SK-N-SH treated with all-trans-retinoic acid at 6 μM for 48 hours (cell line): ENCODE measurements at regions not wholly inside any gene's neighbourhood (a gene's known extent, or its start where the extent isn't known, plus 50 kb on each side); places are given as distances from the start of the nearest gene placed in this dataset.

ENCODE experiments used
- ATAC-seq: fragments of 200-7000 bp; cut with Tn5 transposase; 3 replicates; pipeline ENCODE4 v1.9.1; 2020; ENCODE audit warnings: mild to moderate bottlenecking, moderate library complexity
- BACH2 ChIP-seq: fragments of 250-450 bp; sonication (Bioruptor Pico); IDR thresholded peaks from 2 replicates; pipeline ENCODE4 v1.9.0; 2021; ENCODE audit warnings: mild to moderate bottlenecking, borderline replicate concordance
- CSDC2 ChIP-seq: fragments of 250-450 bp; sonication (Bioruptor Pico); IDR thresholded peaks from 2 replicates; pipeline ENCODE4 v1.5.0; 2020; ENCODE audit warnings: mild to moderate bottlenecking, moderate library complexity
- ESRRG ChIP-seq: fragments of 250-450 bp; sonication (Bioruptor Pico); IDR thresholded peaks from 2 replicates; pipeline ENCODE4 v1.6.1; 2021; ENCODE audit warnings: mild to moderate bottlenecking
- GLIS3 ChIP-seq: fragments of 250-450 bp; sonication (Bioruptor Pico); IDR thresholded peaks from 2 replicates; pipeline ENCODE4 v1.5.0; 2020; ENCODE audit warnings: mild to moderate bottlenecking, moderate library complexity
- ISL1 ChIP-seq: fragments of 250-450 bp; sonication (Bioruptor Pico); IDR thresholded peaks from 2 replicates; pipeline ENCODE4 v2.1.2; 2022; ENCODE audit warnings: mild to moderate bottlenecking, moderate library complexity
- OSR1 ChIP-seq: fragments of 250-450 bp; sonication (Bioruptor Pico); IDR thresholded peaks from 2 replicates; pipeline ENCODE4 v1.8.0; 2022; ENCODE audit warnings: moderate library complexity, mild to moderate bottlenecking, inconsistent platforms
- PPARA ChIP-seq: fragments of 250-450 bp; sonication (Bioruptor Pico); IDR thresholded peaks from 2 replicates; pipeline ENCODE4 v1.5.0; 2020; ENCODE audit warnings: mild to moderate bottlenecking, borderline replicate concordance
- RARB ChIP-seq: fragments of 250-450 bp; sonication (Bioruptor Pico); IDR thresholded peaks from 2 replicates; pipeline ENCODE4 v1.8.0; 2021; ENCODE audit warnings: mild to moderate bottlenecking, moderate library complexity
- SNAI2 ChIP-seq: fragments of 250-450 bp; sonication (Bioruptor Pico); IDR thresholded peaks from 2 replicates; pipeline ENCODE4 v1.5.0; 2020; ENCODE audit warnings: mild to moderate bottlenecking, moderate library complexity
- TCF4 ChIP-seq: fragments of 250-450 bp; sonication (Bioruptor Pico); IDR thresholded peaks from 2 replicates; pipeline ENCODE4 v1.8.0; 2021; ENCODE audit warnings: mild to moderate bottlenecking, moderate library complexity, borderline replicate concordance
- TOX ChIP-seq: fragments of 250-450 bp; sonication (Bioruptor Pico); IDR thresholded peaks from 2 replicates; pipeline ENCODE4 v1.8.0; 2021; ENCODE audit warnings: mild to moderate bottlenecking, moderate library complexity, borderline replicate concordance
- ZFP3 ChIP-seq: fragments of 250-450 bp; sonication (Bioruptor Pico); IDR thresholded peaks from 2 replicates; pipeline ENCODE4 v1.5.0; 2020; ENCODE audit warnings: mild to moderate bottlenecking, moderate library complexity
- ZFP30 ChIP-seq: fragments of 450-650 bp; formaldehyde crosslinking; IDR thresholded peaks from 2 replicates; pipeline ENCODE4 v1.5.0; 2022; ENCODE audit warnings: mild to moderate bottlenecking, moderate library complexity
- ZNF565 ChIP-seq: fragments of 450-650 bp; formaldehyde crosslinking; conservative IDR thresholded peaks from 2 replicates; pipeline ENCODE4 v1.5.0; 2020; ENCODE audit warnings: low read depth, mild to moderate bottlenecking, moderate library complexity
- ZNF70 ChIP-seq: fragments of 450-650 bp; formaldehyde crosslinking; IDR thresholded peaks from 2 replicates; pipeline ENCODE4 v1.5.0; 2020; ENCODE audit warnings: mild to moderate bottlenecking, moderate library complexity
- ZNF8 ChIP-seq: fragments of 450-650 bp; formaldehyde crosslinking; IDR thresholded peaks from 2 replicates; pipeline ENCODE4 v1.5.0; 2020; ENCODE audit warnings: mild to moderate bottlenecking, moderate library complexity
- TF ChIP-seq, protein P1 (sequence below): fragments of 250-450 bp; sonication (Bioruptor Pico); IDR thresholded peaks from 2 replicates; pipeline ENCODE4 v1.5.1; 2021; ENCODE audit warnings: mild to moderate bottlenecking, moderate library complexity
- TF ChIP-seq, protein P2 (sequence below): fragments of 250-450 bp; sonication (Bioruptor Pico); IDR thresholded peaks from 2 replicates; pipeline ENCODE4 v1.5.1; 2020; ENCODE audit warnings: low read depth, mild to moderate bottlenecking, moderate library complexity
- TF ChIP-seq, protein P3 (sequence below): fragments of 250-450 bp; sonication (Bioruptor Pico); IDR thresholded peaks from 2 replicates; pipeline ENCODE4 v1.8.0; 2021; ENCODE audit warnings: low read depth, mild to moderate bottlenecking, moderate library complexity, borderline replicate concordance
- TF ChIP-seq, protein P4 (sequence below): fragments of 250-450 bp; sonication (Bioruptor Pico); IDR thresholded peaks from 2 replicates; pipeline ENCODE4 v1.5.0; 2020; ENCODE audit warnings: mild to moderate bottlenecking, moderate library complexity
- TF ChIP-seq, protein P5 (sequence below): fragments of 250-450 bp; sonication (Bioruptor Pico); IDR thresholded peaks from 2 replicates; pipeline ENCODE4 v1.8.0; 2020; ENCODE audit warnings: mild to moderate bottlenecking, moderate library complexity, borderline replicate concordance

DNA sequence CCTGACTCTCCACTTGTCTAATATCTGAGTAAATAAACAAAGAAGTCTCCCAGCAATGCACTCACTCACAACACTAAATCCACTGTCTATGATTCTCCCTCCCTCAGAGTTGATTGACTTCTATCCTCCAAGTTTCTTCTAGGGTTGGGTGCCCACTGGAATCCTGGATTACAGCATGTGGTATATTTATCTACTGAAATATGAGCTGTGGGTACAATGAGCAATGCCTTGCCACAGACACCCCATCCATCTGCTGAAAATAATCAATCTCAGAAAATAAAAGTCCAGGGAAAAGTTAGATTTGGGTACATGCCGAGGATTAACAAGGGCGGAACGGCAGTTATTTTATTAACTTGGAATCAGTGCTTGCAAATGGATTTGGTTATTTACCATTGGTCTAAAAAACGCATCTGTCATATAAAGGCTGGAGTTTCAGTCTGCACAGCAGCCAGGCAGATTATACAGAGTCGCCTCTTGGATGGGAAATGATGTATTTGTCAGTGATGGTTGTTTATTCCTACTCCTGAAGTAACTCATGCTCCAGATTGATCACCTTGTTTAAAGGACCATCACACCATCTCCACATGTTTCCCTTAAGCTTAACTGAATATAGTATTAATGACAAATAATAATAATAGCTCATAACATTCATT is 193.9 kb upstream of the SOX9 start:
- no peak for TF ChIP-seq ESRRG
- TF ChIP-seq, protein P1, sequence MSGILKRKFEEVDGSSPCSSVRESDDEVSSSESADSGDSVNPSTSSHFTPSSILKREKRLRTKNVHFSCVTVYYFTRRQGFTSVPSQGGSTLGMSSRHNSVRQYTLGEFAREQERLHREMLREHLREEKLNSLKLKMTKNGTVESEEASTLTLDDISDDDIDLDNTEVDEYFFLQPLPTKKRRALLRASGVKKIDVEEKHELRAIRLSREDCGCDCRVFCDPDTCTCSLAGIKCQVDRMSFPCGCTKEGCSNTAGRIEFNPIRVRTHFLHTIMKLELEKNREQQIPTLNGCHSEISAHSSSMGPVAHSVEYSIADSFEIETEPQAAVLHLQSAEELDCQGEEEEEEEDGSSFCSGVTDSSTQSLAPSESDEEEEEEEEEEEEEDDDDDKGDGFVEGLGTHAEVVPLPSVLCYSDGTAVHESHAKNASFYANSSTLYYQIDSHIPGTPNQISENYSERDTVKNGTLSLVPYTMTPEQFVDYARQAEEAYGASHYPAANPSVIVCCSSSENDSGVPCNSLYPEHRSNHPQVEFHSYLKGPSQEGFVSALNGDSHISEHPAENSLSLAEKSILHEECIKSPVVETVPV, result no peak
- TF ChIP-seq TOX (CRISPR knock-in tag), result no peak
- TF ChIP-seq, protein P2, sequence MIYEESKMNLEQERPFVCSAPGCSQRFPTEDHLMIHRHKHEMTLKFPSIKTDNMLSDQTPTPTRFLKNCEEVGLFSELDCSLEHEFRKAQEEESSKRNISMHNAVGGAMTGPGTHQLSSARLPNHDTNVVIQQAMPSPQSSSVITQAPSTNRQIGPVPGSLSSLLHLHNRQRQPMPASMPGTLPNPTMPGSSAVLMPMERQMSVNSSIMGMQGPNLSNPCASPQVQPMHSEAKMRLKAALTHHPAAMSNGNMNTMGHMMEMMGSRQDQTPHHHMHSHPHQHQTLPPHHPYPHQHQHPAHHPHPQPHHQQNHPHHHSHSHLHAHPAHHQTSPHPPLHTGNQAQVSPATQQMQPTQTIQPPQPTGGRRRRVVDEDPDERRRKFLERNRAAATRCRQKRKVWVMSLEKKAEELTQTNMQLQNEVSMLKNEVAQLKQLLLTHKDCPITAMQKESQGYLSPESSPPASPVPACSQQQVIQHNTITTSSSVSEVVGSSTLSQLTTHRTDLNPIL (CRISPR knock-in tag), result no peak
- no peak for ATAC-seq

DNA sequence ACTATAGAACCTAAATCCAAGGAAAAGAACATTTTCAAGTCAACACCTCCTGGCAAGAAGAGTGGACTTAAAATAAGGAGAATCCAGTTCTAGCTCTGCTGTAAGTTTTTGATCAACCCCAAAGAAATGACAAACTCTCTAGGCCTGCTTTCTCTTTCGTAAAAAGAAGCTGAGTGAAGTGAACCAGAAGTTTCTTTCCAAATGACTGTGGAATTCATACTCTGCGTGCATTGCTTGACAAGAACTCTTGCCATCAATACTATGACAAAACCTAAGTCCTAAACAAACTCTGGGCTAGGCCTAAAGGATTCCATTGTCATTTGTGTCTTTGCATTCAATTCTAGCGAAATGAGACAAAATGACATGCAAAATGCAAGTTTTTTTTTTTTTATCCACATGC is 187.5 kb upstream of the SOX9 start:
- TF ChIP-seq TCF4 (no peak), GLIS3 (no peak), TOX (CRISPR knock-in tag) (no peak), ZFP3 (CRISPR knock-in tag) (no peak), CSDC2 (no peak), RARB (no peak), BACH2 (CRISPR knock-in tag) (no peak), SNAI2 (CRISPR knock-in tag) (no peak), ZNF565 (CRISPR knock-in tag) (no peak), ZNF8 (CRISPR knock-in tag) (no peak), ISL1 (CRISPR knock-in tag) (no peak), OSR1 (CRISPR knock-in tag) (no peak), ZNF70 (CRISPR knock-in tag) (no peak), PPARA (CRISPR knock-in tag) (no peak), ZFP30 (no peak)
- TF ChIP-seq, protein P3, sequence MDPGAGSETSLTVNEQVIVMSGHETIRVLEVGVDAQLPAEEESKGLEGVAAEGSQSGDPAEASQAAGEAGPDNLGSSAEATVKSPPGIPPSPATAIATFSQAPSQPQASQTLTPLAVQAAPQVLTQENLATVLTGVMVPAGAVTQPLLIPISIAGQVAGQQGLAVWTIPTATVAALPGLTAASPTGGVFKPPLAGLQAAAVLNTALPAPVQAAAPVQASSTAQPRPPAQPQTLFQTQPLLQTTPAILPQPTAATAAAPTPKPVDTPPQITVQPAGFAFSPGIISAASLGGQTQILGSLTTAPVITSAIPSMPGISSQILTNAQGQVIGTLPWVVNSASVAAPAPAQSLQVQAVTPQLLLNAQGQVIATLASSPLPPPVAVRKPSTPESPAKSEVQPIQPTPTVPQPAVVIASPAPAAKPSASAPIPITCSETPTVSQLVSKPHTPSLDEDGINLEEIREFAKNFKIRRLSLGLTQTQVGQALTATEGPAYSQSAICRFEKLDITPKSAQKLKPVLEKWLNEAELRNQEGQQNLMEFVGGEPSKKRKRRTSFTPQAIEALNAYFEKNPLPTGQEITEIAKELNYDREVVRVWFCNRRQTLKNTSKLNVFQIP (CRISPR knock-in tag), result no peak
- TF ChIP-seq, protein P4, sequence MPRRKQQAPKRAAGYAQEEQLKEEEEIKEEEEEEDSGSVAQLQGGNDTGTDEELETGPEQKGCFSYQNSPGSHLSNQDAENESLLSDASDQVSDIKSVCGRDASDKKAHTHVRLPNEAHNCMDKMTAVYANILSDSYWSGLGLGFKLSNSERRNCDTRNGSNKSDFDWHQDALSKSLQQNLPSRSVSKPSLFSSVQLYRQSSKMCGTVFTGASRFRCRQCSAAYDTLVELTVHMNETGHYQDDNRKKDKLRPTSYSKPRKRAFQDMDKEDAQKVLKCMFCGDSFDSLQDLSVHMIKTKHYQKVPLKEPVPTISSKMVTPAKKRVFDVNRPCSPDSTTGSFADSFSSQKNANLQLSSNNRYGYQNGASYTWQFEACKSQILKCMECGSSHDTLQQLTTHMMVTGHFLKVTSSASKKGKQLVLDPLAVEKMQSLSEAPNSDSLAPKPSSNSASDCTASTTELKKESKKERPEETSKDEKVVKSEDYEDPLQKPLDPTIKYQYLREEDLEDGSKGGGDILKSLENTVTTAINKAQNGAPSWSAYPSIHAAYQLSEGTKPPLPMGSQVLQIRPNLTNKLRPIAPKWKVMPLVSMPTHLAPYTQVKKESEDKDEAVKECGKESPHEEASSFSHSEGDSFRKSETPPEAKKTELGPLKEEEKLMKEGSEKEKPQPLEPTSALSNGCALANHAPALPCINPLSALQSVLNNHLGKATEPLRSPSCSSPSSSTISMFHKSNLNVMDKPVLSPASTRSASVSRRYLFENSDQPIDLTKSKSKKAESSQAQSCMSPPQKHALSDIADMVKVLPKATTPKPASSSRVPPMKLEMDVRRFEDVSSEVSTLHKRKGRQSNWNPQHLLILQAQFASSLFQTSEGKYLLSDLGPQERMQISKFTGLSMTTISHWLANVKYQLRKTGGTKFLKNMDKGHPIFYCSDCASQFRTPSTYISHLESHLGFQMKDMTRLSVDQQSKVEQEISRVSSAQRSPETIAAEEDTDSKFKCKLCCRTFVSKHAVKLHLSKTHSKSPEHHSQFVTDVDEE (CRISPR knock-in tag), result no peak
- TF ChIP-seq, protein P2 (CRISPR knock-in tag), result no peak
- TF ChIP-seq, protein P5, sequence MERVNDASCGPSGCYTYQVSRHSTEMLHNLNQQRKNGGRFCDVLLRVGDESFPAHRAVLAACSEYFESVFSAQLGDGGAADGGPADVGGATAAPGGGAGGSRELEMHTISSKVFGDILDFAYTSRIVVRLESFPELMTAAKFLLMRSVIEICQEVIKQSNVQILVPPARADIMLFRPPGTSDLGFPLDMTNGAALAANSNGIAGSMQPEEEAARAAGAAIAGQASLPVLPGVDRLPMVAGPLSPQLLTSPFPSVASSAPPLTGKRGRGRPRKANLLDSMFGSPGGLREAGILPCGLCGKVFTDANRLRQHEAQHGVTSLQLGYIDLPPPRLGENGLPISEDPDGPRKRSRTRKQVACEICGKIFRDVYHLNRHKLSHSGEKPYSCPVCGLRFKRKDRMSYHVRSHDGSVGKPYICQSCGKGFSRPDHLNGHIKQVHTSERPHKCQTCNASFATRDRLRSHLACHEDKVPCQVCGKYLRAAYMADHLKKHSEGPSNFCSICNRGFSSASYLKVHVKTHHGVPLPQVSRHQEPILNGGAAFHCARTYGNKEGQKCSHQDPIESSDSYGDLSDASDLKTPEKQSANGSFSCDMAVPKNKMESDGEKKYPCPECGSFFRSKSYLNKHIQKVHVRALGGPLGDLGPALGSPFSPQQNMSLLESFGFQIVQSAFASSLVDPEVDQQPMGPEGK (CRISPR knock-in tag), result no peak
- ATAC-seq, result no peak

DNA sequence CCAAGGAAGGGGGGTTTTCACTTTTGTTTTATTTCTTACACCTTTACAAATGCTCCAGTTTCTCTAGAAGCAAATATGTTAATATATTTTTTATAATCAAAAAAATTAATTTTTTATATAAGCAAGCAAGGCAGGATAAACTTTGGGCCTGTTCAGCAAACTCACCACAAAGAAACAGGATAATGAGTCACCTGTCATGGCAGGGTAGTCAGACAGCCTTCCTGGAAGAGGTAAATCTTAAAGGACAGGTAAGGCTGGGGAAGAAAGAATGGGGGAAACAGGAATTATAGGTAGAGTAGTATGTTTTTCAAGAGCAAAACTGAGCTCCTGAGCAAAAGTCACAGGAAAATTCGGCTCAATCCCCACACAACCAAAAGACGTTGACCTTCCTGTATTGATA is 186.3 kb upstream of the SOX9 start:
- ATAC-seq, result no peak
- TF ChIP-seq OSR1 (CRISPR knock-in tag), result no peak
- TF ChIP-seq ZFP3 (CRISPR knock-in tag), result no peak
- no peak for TF ChIP-seq ZNF565 (CRISPR knock-in tag)
